NK-92 treated with Interleukin-12 subunit alpha and Interleukin-12 subunit beta, amount 100 ng/mL, for 24 hours (cell line): ENCODE measurements at regions not wholly inside any gene's neighbourhood (a gene's known extent, or its start where the extent isn't known, plus 50 kb on each side); places are given as distances from the start of the nearest gene placed in this dataset.
"Not testable (repeated sequence)": the region's sequence is repeated elsewhere in the genome, so short reads cannot be mapped to it uniquely, and the experiment has no call there.

Source experiments
- DNase-seq: peaks from one replicate; lab custom pipeline; 2025; lab: John Stamatoyannopoulos, UW

- no peak for DNase-seq
Measured at GRCh38 chr11:122202161-122202950, 86.3 kb upstream of the BLID start.

DNA sequence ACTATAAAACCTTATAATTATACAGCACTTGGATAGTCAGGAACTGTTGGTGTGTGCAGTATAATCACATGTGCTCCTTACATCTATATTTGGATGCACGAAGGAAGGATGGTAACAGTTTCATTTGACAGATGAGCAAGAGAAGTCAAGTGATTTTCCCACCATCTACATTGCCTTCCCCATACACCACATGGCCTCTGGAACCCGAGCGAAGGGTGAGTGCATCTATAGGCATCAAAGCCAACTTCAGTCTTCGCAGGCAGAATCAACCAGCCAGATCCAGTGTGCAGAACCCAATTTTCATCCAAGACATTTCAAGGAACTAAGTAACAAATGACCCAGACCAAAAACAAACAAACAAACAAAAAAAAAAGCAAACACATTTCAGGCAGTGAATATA, 85.1 kb upstream of the BLID start:
- DNase-seq, result no peak

- no peak for DNase-seq
Measured at GRCh38 chr11:122199661-122200060, 83.6 kb upstream of the BLID start.

DNA sequence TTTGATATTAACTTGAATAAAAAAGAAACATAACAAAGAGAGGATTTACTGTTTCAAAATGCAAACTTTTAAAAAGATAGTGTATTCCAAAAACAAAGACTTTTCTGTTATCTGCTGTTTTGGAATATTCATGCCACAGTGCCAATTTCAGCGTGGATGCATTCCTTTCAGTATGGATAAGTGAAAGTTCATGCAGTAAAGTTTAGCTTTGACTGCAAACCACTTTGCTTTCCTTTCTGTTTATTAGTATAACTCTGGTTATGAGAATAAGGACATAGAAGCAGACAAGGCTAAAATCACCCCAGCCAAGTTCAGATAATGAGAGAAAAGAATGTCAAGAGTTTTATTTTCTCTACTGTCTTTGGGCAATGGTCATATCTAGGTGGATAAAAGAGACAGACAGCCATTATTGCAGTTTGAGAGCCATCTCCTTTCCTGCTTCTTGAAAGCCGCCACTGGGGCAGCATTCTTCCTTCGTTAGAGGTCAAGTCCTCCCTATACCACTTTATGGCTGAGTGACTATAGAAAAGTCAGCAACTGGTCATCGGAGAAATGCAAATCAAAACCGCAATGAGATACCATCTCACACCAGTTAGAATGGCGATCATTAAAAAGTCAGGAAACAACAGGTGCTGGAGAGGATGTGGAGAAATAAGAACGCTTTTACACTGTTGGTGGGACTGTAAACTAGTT, 82.4 kb upstream of the BLID start:
- DNase-seq, result no peak

GRCh38 chr11:122197066-122197987, 81.3 kb upstream of the BLID start:
- DNase-seq, result no peak

GRCh38 chr11:122195790-122196189, 79.8 kb upstream of the BLID start:
- DNase-seq, result no peak

DNA sequence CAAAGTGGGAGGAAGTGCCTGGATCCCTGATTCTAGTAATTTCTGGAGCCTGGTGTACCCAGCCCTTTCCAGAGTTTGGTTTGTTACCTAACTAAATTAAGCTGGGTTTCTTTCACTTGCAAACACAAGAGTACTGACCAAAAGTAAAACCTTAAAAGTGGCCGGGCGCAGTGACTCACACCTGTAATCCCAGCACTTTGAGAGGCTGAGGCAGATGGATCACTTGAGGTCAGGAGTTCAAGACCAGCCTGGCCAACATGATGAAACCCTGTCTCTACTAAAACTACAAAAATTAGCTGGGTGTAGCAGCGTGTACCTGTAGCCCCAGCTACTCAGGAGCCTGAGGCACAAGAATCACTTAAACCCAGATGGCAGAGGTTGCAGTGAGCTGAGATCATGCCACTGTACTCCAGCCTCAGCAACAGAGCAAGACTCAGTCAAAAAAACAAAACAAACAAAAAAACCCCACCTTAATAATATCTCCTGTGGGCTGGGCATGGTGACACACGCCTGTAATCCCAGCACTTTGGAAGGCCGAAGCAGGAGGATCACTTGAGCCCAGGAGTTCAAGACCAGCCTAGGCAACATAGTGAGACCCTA, 78.0 kb upstream of the BLID start:
- DNase-seq, result not testable (repeated sequence)

GRCh38 chr11:122193457-122193856, 77.4 kb upstream of the BLID start:
- DNase-seq, result no peak

GRCh38 chr11:122192634-122193255, 76.7 kb upstream of the BLID start:
- no peak for DNase-seq

- no peak for DNase-seq
Measured at GRCh38 chr11:122190768-122191167, 74.8 kb upstream of the BLID start.

DNA sequence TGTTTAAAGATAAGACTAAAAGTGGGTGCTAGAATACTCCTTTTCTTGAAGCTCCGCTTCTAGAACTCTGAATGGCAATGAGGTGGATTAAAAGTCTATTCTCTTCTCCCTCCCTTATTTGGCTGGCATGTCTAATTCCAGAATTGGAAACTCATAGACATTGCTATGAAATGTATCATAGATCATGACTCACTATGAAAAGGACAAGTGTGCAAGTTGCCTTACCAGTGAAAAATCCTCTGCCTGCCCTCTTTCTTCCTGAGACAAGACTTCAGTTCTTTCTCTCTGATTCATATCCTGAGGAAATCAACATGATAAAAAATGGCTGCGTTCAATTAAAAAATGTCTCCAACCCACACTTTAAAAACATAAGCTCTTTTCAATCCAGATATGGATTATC, 73.2 kb upstream of the BLID start:
- DNase-seq, result no peak

- DNase-seq, result no peak
Measured at GRCh38 chr11:122187373-122188165, 71.6 kb upstream of the BLID start.

GRCh38 chr11:122186439-122187080, 70.5 kb upstream of the BLID start:
- no peak for DNase-seq

GRCh38 chr11:122183933-122184332, 67.9 kb upstream of the BLID start:
- DNase-seq, result no peak

- no peak for DNase-seq
Measured at GRCh38 chr11:122181893-122182292, 65.9 kb upstream of the BLID start.

DNA sequence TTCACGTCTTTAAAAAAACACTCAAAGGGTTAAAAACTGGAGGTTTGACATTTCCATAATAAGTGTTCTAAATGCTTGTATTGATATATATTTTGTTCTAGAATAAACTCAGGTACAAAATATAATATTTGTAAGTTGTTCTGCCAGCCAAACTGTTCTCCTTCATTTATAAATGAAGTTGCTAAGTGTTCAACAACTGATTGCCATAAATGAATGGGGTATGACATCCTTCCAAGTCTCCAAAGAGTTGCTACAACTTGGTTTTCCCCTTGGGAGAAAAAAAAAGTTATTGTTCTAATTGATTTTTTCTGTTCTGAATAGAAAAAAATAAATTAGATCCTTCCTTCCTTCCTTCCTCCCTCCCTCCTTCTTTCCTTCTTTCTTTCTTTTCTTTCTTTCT, 65.4 kb upstream of the BLID start:
- no peak for DNase-seq

DNA sequence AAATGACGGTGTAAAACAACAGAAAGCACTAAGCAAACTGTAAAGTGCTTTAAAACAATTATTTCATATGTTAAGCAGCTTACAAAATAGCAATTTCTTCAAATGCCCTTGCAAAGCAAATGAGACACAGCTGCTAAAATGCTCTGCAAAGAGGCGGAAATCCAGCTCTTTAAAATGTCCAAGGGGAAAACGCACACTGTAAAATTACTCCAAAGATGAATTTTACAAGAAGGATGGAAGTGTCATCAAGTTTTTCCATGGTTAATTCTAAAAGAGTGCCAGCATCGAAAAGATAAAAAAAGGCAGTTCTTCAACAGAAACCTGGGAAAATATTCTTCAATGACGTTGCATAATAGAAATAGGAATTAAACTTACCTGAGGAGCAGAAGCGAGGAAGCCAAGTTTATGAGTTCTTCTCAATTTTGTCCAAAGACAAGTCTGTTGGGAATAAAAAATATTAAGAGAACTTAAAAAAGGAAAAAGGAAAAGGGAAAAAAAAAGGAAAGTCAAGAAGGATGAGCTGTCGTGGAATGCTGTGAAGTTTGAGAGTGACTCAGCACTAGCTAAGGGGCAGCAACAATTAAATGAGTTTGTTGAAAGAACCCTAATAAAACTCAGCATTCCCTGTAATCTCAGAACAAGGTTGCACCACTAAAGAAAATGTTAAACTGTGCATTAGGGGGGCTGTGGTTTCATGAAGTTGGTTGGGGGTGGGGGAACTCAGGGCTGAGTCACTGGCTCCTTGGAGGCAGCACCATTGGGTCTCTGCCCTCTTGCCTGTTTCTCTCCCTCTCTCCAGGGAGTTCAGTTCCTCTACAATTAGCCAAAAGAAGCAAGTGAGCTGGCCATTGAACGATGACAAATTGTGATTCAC, 64.2 kb upstream of the BLID start:
- no peak for DNase-seq

DNA sequence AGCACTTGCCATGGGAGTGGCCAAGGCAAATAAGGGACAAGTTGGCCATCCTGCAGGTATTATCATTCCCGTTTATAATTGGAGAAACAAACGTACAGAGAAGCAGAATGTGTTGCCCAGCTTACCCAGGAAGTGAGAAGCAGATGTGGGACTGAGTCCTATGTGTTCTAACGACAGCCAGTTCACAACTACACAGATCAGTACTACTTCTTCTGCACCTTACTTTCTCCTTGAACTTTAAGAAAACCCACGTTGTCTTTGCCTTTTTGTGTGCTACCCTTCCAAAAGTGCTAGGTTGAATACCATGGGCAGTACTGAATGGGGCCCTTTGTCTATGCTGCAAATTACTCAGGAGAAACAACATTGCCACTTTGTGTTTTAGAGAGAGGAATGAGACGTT, 62.8 kb upstream of the BLID start:
- DNase-seq, result no peak

DNA sequence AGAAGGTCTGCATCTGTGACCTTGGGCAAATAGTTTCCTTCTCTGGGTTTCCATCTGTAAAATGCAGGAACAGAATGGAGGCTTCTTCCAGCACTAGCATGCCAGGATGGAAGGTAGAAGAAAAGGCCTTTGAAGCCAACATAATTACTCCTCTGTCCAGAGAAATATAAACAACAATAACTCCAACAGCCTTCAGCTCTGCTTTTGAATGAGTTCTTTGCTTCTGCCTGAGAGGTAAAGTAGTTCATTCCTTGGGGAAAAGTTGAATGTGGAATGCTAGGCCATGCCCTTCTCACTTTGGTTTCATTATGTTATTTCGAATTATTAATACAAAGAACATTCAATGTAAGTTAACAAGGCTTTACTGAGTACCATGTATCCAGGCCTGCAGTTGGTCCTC, 61.2 kb upstream of the BLID start:
- DNase-seq, result no peak
